H9 (cell line): ENCODE measurements at regions not wholly inside any gene's neighbourhood (a gene's known extent, or its start where the extent isn't known, plus 50 kb on each side); places are given as distances from the start of the nearest gene placed in this dataset.

ENCODE experiments used
- DNase-seq: peaks from one replicate; pipeline ENCODE4 v3.0.0-alpha.2; 2017
- H2AFZ ChIP-seq: one replicate; pipeline ENCODE4 v1.6.1; 2013; ENCODE audit warnings: mild to moderate bottlenecking, low read length, control low read depth, moderate library complexity
- H2AK5ac ChIP-seq: 2 replicates; pipeline ENCODE4 v1.6.1; 2013; ENCODE audit warnings: low read length, control low read depth, mixed read lengths; ENCODE audit not compliant: insufficient read length
- H2BK120ac ChIP-seq: one replicate; pipeline ENCODE4 v1.6.1; 2013; ENCODE audit warnings: low read depth, mild to moderate bottlenecking, low read length, control low read depth, inconsistent platforms; ENCODE audit not compliant: poor library complexity, severe bottlenecking
- H2BK12ac ChIP-seq: 2 replicates; pipeline ENCODE4 v1.6.1; 2013; ENCODE audit warnings: low read length, control low read depth, mixed read lengths, low read depth; ENCODE audit not compliant: insufficient read length
- H2BK15ac ChIP-seq: 2 replicates; pipeline ENCODE4 v1.6.1; 2013; ENCODE audit warnings: low read depth, low read length, control low read depth
- H2BK20ac ChIP-seq: one replicate; pipeline ENCODE4 v1.6.1; 2013; ENCODE audit warnings: low read depth, mild to moderate bottlenecking, low read length, control low read depth, inconsistent platforms; ENCODE audit not compliant: poor library complexity, severe bottlenecking
- H2BK5ac ChIP-seq: 2 replicates; pipeline ENCODE4 v1.6.1; 2013; ENCODE audit warnings: low read length, control low read depth, mixed read lengths; ENCODE audit not compliant: insufficient read length
- H3K14ac ChIP-seq: 2 replicates; pipeline ENCODE4 v1.6.1; 2013; ENCODE audit warnings: low read length, control low read depth; ENCODE audit not compliant: insufficient read depth
- H3K18ac ChIP-seq: 2 replicates; pipeline ENCODE4 v1.6.1; 2013; ENCODE audit warnings: low read depth, mild to moderate bottlenecking, mixed read lengths, low read length, control low read depth; ENCODE audit not compliant: insufficient read length
- H3K23ac ChIP-seq: 2 replicates; pipeline ENCODE4 v1.6.1; 2013; ENCODE audit warnings: low read length, control low read depth, mixed read lengths, low read depth; ENCODE audit not compliant: insufficient read length
- H3K23me2 ChIP-seq: 2 replicates; pipeline ENCODE4 v1.6.1; 2013; ENCODE audit warnings: low read depth, mild to moderate bottlenecking, mixed read lengths, low read length, control low read depth; ENCODE audit not compliant: insufficient read length, poor library complexity, severe bottlenecking
- H3K27ac ChIP-seq: 2 replicates; pipeline ENCODE4 v1.5.1; 2013; ENCODE audit warnings: low read length, control low read depth, mixed read lengths, low read depth; ENCODE audit not compliant: insufficient read length
- H3K27me3 ChIP-seq: 2 replicates; pipeline ENCODE4 v1.6.1; 2013; ENCODE audit warnings: low read length, control low read depth, inconsistent platforms; ENCODE audit not compliant: insufficient read depth
- H3K4ac ChIP-seq: 2 replicates; pipeline ENCODE4 v1.6.1; 2013; ENCODE audit warnings: low read depth, mild to moderate bottlenecking, control low read depth, inconsistent platforms, low read length, moderate library complexity
- H3K4me1 ChIP-seq: 2 replicates; pipeline ENCODE4 v1.6.1; 2013; ENCODE audit warnings: low read length, control low read depth, inconsistent platforms; ENCODE audit not compliant: insufficient read depth
- H3K4me2 ChIP-seq: 2 replicates; pipeline ENCODE4 v1.6.1; 2013; ENCODE audit warnings: low read length, control low read depth, mixed read lengths; ENCODE audit not compliant: insufficient read length, insufficient read depth
- H3K56ac ChIP-seq: 2 replicates; pipeline ENCODE4 v1.6.1; 2013; ENCODE audit warnings: low read depth, mild to moderate bottlenecking, mixed read lengths, low read length, control low read depth; ENCODE audit not compliant: insufficient read length
- H3K79me1 ChIP-seq: 2 replicates; pipeline ENCODE4 v1.6.1; 2013; ENCODE audit warnings: low read depth, mild to moderate bottlenecking, moderate library complexity, low read length, control low read depth, inconsistent platforms; ENCODE audit not compliant: insufficient read depth, poor library complexity, severe bottlenecking
- H3K79me2 ChIP-seq: 2 replicates; pipeline ENCODE4 v1.6.1; 2013; ENCODE audit warnings: low read length, control low read depth, inconsistent platforms; ENCODE audit not compliant: insufficient read depth
- H3K9ac ChIP-seq: 2 replicates; pipeline ENCODE4 v1.6.1; 2013; ENCODE audit warnings: low read length, control low read depth, mixed read lengths; ENCODE audit not compliant: insufficient read length; ENCODE audit errors: extremely low read depth
- H3K9me3 ChIP-seq: one replicate; pipeline ENCODE4 v1.6.1; 2013; ENCODE audit warnings: low read depth, low read length, inconsistent platforms; ENCODE audit not compliant: control insufficient read depth
- H3T11ph ChIP-seq: one replicate; pipeline ENCODE4 v1.6.1; 2013; ENCODE audit warnings: mild to moderate bottlenecking, low read length, control low read depth, inconsistent platforms
- H4K20me1 ChIP-seq: one replicate; pipeline ENCODE4 v1.6.1; 2013; ENCODE audit not compliant: control insufficient read depth, insufficient read length, insufficient read depth
- H4K5ac ChIP-seq: 2 replicates; pipeline ENCODE4 v1.6.1; 2013; ENCODE audit warnings: low read depth, mild to moderate bottlenecking, mixed read lengths, low read length, control low read depth; ENCODE audit not compliant: insufficient read length
- H4K8ac ChIP-seq: replicated peaks from 2 replicates; pipeline ENCODE4 v1.6.1; 2013; ENCODE audit warnings: low read length, control low read depth, mixed read lengths, low read depth; ENCODE audit not compliant: insufficient read length
- H4K91ac ChIP-seq: 2 replicates; pipeline ENCODE4 v1.6.1; 2013; ENCODE audit warnings: low read depth, mild to moderate bottlenecking, moderate library complexity, mixed read lengths, low read length, control low read depth; ENCODE audit not compliant: insufficient read length
- H3K27ac Mint-ChIP-seq, 3 experiments: 2 replicates in 2 of 3; 3 replicates in 1 of 3; pipeline ENCODE4 v1.8.0; 2020 to 2021; ENCODE audit warnings: mixed read lengths in 3 of 3, mild to moderate bottlenecking in 1 of 3, moderate library complexity in 1 of 3
- H3K27me3 Mint-ChIP-seq: 2 replicates; pipeline ENCODE4 v1.8.0; 2021; ENCODE audit warnings: low read depth, mild to moderate bottlenecking, moderate library complexity, mixed read lengths
- H3K36me3 Mint-ChIP-seq, 3 experiments: 2 replicates in 2 of 3; 3 replicates in 1 of 3; pipeline ENCODE4 v1.8.0; 2020 to 2021; ENCODE audit warnings: low read depth in 3 of 3, mixed read lengths in 3 of 3; ENCODE audit not compliant: insufficient read depth in 1 of 3
- H3K4me1 Mint-ChIP-seq, 2 experiments: 2 replicates each; pipeline ENCODE4 v1.8.0; 2020; ENCODE audit warnings: mixed read lengths in 2 of 2
- H3K4me3 Mint-ChIP-seq, 2 experiments: 2 replicates in 1 of 2; 3 replicates in 1 of 2; pipeline ENCODE4 v1.8.0; 2020 to 2021; ENCODE audit warnings: mild to moderate bottlenecking in 2 of 2, mixed read lengths in 2 of 2, moderate library complexity in 1 of 2
- H3K9me3 Mint-ChIP-seq, 2 experiments: 2 replicates in 1 of 2; 3 replicates in 1 of 2; pipeline ENCODE4 v1.8.0; 2020; ENCODE audit warnings: mild to moderate bottlenecking in 2 of 2, mixed read lengths in 2 of 2, moderate library complexity in 1 of 2
- CTCF ChIP-seq: fragments of 200-600 bp; sonication (generic); conservative IDR thresholded peaks from 3 replicates; pipeline ENCODE4 v1.8.0; 2021; ENCODE audit warnings: antibody characterized with exemption, mild to moderate bottlenecking
- WGBS: extraction: QIAGEN DNeasy Blood & Tissue Kit; methylation state at CpG from one replicate; pipeline ENCODE4 v1.1.7; 2013; ENCODE audit warnings: missing lambda C conversion rate, low lambda C conversion rate, mixed read lengths; ENCODE audit not compliant: insufficient read length; ENCODE audit errors: extremely low coverage; 5-methylcytosine and 5-hydroxymethylcytosine counted together

GRCh38 chr10:78366663-78367411, 333.2 kb downstream of the RPS24 start:
- no peak for DNase-seq

More at GRCh38 chr10:78366663-78367411, 333.2 kb downstream of the RPS24 start:
- no peak overlapping the region for H3K27ac Mint-ChIP-seq
- peaks cover 36% of the 10 kb centered on the region for H3K27me3 Mint-ChIP-seq
- H4K20me1 ChIP-seq = no peaks in the 10 kb centered on the region
- H2BK15ac ChIP-seq = no peak overlapping the region
- no CpG with 5 or more reads among the region's 15 CpGs for WGBS
- H4K91ac ChIP-seq = no peak overlapping the region
- no peak overlapping the region for H4K8ac ChIP-seq
- no peaks in the 10 kb centered on the region for H3K79me1 ChIP-seq
- no peaks in the 10 kb centered on the region for H3K27me3 ChIP-seq
- H3K56ac ChIP-seq = no peak overlapping the region
- no peak overlapping the region for H2BK120ac ChIP-seq
- H3K23me2 ChIP-seq = no peaks in the 10 kb centered on the region
- H3T11ph ChIP-seq = no peak overlapping the region
- H3K27ac ChIP-seq = no peak overlapping the region
- H3K4me1 Mint-ChIP-seq = peaks cover 28 to 32% of the 10 kb centered on the region in 2 experiments
- H3K9ac ChIP-seq = no peak overlapping the region
- H3K4me2 ChIP-seq = no peak overlapping the region
- no peak overlapping the region for H3K4me3 Mint-ChIP-seq
- H3K4ac ChIP-seq = no peak overlapping the region
- no peak overlapping the region for H2AFZ ChIP-seq
- no peaks in the 10 kb centered on the region for H3K9me3 ChIP-seq
- no peak overlapping the region for H2BK12ac ChIP-seq
- H4K5ac ChIP-seq = no peak overlapping the region
- H3K14ac ChIP-seq = no peak overlapping the region; the same call in 1 of the 2 replicates
- H3K18ac ChIP-seq = no peak overlapping the region
- no peaks in the 10 kb centered on the region for H3K79me2 ChIP-seq
- no peak overlapping the region for H2AK5ac ChIP-seq
- no peak overlapping the region for H2BK20ac ChIP-seq
- no peaks in the 10 kb centered on the region for H3K9me3 Mint-ChIP-seq
- peaks cover 0 to 1% (median 0%) of the 10 kb centered on the region in 3 experiments; a peak in 1 of 7 replicates for H3K36me3 Mint-ChIP-seq
- TF ChIP-seq CTCF = no peak
- H3K4me1 ChIP-seq = no peaks in the 10 kb centered on the region; the same call in 1 of the 2 replicates
- H2BK5ac ChIP-seq = no peak overlapping the region
- H3K23ac ChIP-seq = no peak overlapping the region
